ENCODE measurements at regions not wholly inside any gene's neighbourhood (a gene's known extent, or its start where the extent isn't known, plus 50 kb on each side); places are given as distances from the start of the nearest gene placed in this dataset.

- Histone ChIP-seq H3K36me3 (ENCODE audit: control insufficient read depth, insufficient read depth, low read length) (no peaks in the 10 kb centered on the region), H3K4me3 (ENCODE audit: insufficient read depth, low read depth, low read length, poor library complexity, severe bottlenecking) (no peak overlapping the region), H3K27me3 (replicated peaks; ENCODE audit: control insufficient read depth, insufficient read depth, low read length, poor library complexity, severe bottlenecking) (no peaks in the 10 kb centered on the region), H3K9me3 (ENCODE audit: control insufficient read depth, low read length) (no peaks in the 10 kb centered on the region), H3K27ac (ENCODE audit: insufficient read depth, low read length, poor library complexity, severe bottlenecking) (no peak overlapping the region), H3K4me1 (ENCODE audit: control insufficient read depth, insufficient read depth, low read length, poor library complexity, severe bottlenecking) (no peaks in the 10 kb centered on the region)
- DNase-seq = no peak
Measured at GRCh38 chr2:143909577-143910353, 610.2 kb downstream of the ZEB2 start.

- Histone ChIP-seq H3K4me1 (ENCODE audit: control insufficient read depth, insufficient read depth, low read length, poor library complexity, severe bottlenecking) (no peaks in the 10 kb centered on the region), H3K36me3 (ENCODE audit: control insufficient read depth, insufficient read depth, low read length) (no peaks in the 10 kb centered on the region), H3K27me3 (replicated peaks; ENCODE audit: control insufficient read depth, insufficient read depth, low read length, poor library complexity, severe bottlenecking) (no peaks in the 10 kb centered on the region), H3K9me3 (ENCODE audit: control insufficient read depth, low read length) (no peaks in the 10 kb centered on the region), H3K4me3 (ENCODE audit: insufficient read depth, low read depth, low read length, poor library complexity, severe bottlenecking) (no peak overlapping the region), H3K27ac (ENCODE audit: insufficient read depth, low read length, poor library complexity, severe bottlenecking) (no peak overlapping the region)
- no peak for DNase-seq
Measured at GRCh38 chr2:143908843-143909242, 611.1 kb downstream of the ZEB2 start.

- Histone ChIP-seq H3K4me3 (ENCODE audit: insufficient read depth, low read depth, low read length, poor library complexity, severe bottlenecking) (no peak overlapping the region), H3K27me3 (replicated peaks; ENCODE audit: control insufficient read depth, insufficient read depth, low read length, poor library complexity, severe bottlenecking) (no peaks in the 10 kb centered on the region), H3K36me3 (ENCODE audit: control insufficient read depth, insufficient read depth, low read length) (no peaks in the 10 kb centered on the region), H3K4me1 (ENCODE audit: control insufficient read depth, insufficient read depth, low read length, poor library complexity, severe bottlenecking) (no peaks in the 10 kb centered on the region), H3K9me3 (ENCODE audit: control insufficient read depth, low read length) (no peaks in the 10 kb centered on the region), H3K27ac (ENCODE audit: insufficient read depth, low read length, poor library complexity, severe bottlenecking) (no peak overlapping the region)
- no peak for DNase-seq
Measured at GRCh38 chr2:143907801-143908200, 612.1 kb downstream of the ZEB2 start.

- Histone ChIP-seq H3K27ac (ENCODE audit: insufficient read depth, low read length, poor library complexity, severe bottlenecking) (no peak overlapping the region), H3K9me3 (ENCODE audit: control insufficient read depth, low read length) (no peaks in the 10 kb centered on the region), H3K4me1 (ENCODE audit: control insufficient read depth, insufficient read depth, low read length, poor library complexity, severe bottlenecking) (no peaks in the 10 kb centered on the region), H3K4me3 (ENCODE audit: insufficient read depth, low read depth, low read length, poor library complexity, severe bottlenecking) (no peak overlapping the region), H3K36me3 (ENCODE audit: control insufficient read depth, insufficient read depth, low read length) (no peaks in the 10 kb centered on the region), H3K27me3 (replicated peaks; ENCODE audit: control insufficient read depth, insufficient read depth, low read length, poor library complexity, severe bottlenecking) (no peaks in the 10 kb centered on the region)
- DNase-seq = no peak
Measured at GRCh38 chr2:143906850-143907249, 613.1 kb downstream of the ZEB2 start.

- no peak for DNase-seq
- no peak overlapping the region for H3K27ac ChIP-seq (ENCODE audit: insufficient read depth, low read length, poor library complexity, severe bottlenecking)
- no peaks in the 10 kb centered on the region for H3K9me3 ChIP-seq (ENCODE audit: control insufficient read depth, low read length)
- H3K4me3 ChIP-seq (ENCODE audit: insufficient read depth, low read depth, low read length, poor library complexity, severe bottlenecking) = no peak overlapping the region
- no peaks in the 10 kb centered on the region for H3K27me3 ChIP-seq (replicated peaks; ENCODE audit: control insufficient read depth, insufficient read depth, low read length, poor library complexity, severe bottlenecking)
- no peaks in the 10 kb centered on the region for H3K4me1 ChIP-seq (ENCODE audit: control insufficient read depth, insufficient read depth, low read length, poor library complexity, severe bottlenecking)
- H3K36me3 ChIP-seq (ENCODE audit: control insufficient read depth, insufficient read depth, low read length) = no peaks in the 10 kb centered on the region
Measured at GRCh38 chr2:143905587-143905986, 614.3 kb downstream of the ZEB2 start.

- Histone ChIP-seq H3K27me3 (replicated peaks; ENCODE audit: control insufficient read depth, insufficient read depth, low read length, poor library complexity, severe bottlenecking) (no peaks in the 10 kb centered on the region), H3K4me1 (ENCODE audit: control insufficient read depth, insufficient read depth, low read length, poor library complexity, severe bottlenecking) (no peaks in the 10 kb centered on the region), H3K27ac (ENCODE audit: insufficient read depth, low read length, poor library complexity, severe bottlenecking) (no peak overlapping the region), H3K36me3 (ENCODE audit: control insufficient read depth, insufficient read depth, low read length) (no peaks in the 10 kb centered on the region), H3K4me3 (ENCODE audit: insufficient read depth, low read depth, low read length, poor library complexity, severe bottlenecking) (no peak overlapping the region), H3K9me3 (ENCODE audit: control insufficient read depth, low read length) (no peaks in the 10 kb centered on the region)
- no peak for DNase-seq
Measured at GRCh38 chr2:143903172-143903856, 616.6 kb downstream of the ZEB2 start.

- no peaks in the 10 kb centered on the region for H3K9me3 ChIP-seq (ENCODE audit: control insufficient read depth, low read length)
- no peaks in the 10 kb centered on the region for H3K36me3 ChIP-seq (ENCODE audit: control insufficient read depth, insufficient read depth, low read length)
- H3K4me1 ChIP-seq (ENCODE audit: control insufficient read depth, insufficient read depth, low read length, poor library complexity, severe bottlenecking) = no peaks in the 10 kb centered on the region
- DNase-seq = no peak
- no peaks in the 10 kb centered on the region for H3K27me3 ChIP-seq (replicated peaks; ENCODE audit: control insufficient read depth, insufficient read depth, low read length, poor library complexity, severe bottlenecking)
- no peak overlapping the region for H3K4me3 ChIP-seq (ENCODE audit: insufficient read depth, low read depth, low read length, poor library complexity, severe bottlenecking)
- no peak overlapping the region for H3K27ac ChIP-seq (ENCODE audit: insufficient read depth, low read length, poor library complexity, severe bottlenecking)
Measured at GRCh38 chr2:143901185-143901842, 618.6 kb downstream of the ZEB2 start.

- Histone ChIP-seq H3K4me3 (ENCODE audit: insufficient read depth, low read depth, low read length, poor library complexity, severe bottlenecking) (no peak overlapping the region), H3K27me3 (replicated peaks; ENCODE audit: control insufficient read depth, insufficient read depth, low read length, poor library complexity, severe bottlenecking) (no peaks in the 10 kb centered on the region), H3K4me1 (ENCODE audit: control insufficient read depth, insufficient read depth, low read length, poor library complexity, severe bottlenecking) (no peaks in the 10 kb centered on the region), H3K27ac (ENCODE audit: insufficient read depth, low read length, poor library complexity, severe bottlenecking) (no peak overlapping the region), H3K9me3 (ENCODE audit: control insufficient read depth, low read length) (no peaks in the 10 kb centered on the region), H3K36me3 (ENCODE audit: control insufficient read depth, insufficient read depth, low read length) (no peaks in the 10 kb centered on the region)
- DNase-seq = no peak
Measured at GRCh38 chr2:143899987-143900386, 619.9 kb downstream of the ZEB2 start.

GRCh38 chr2:143893371-143893770 lies 626.5 kb downstream of the ZEB2 start:
- no peak for DNase-seq
- Histone ChIP-seq H3K27me3 (replicated peaks; ENCODE audit: control insufficient read depth, insufficient read depth, low read length, poor library complexity, severe bottlenecking) (no peaks in the 10 kb centered on the region), H3K4me1 (ENCODE audit: control insufficient read depth, insufficient read depth, low read length, poor library complexity, severe bottlenecking) (no peaks in the 10 kb centered on the region), H3K4me3 (ENCODE audit: insufficient read depth, low read depth, low read length, poor library complexity, severe bottlenecking) (no peak overlapping the region), H3K27ac (ENCODE audit: insufficient read depth, low read length, poor library complexity, severe bottlenecking) (no peak overlapping the region), H3K9me3 (ENCODE audit: control insufficient read depth, low read length) (no peaks in the 10 kb centered on the region), H3K36me3 (ENCODE audit: control insufficient read depth, insufficient read depth, low read length) (no peaks in the 10 kb centered on the region)

- DNase-seq = no peak
- Histone ChIP-seq H3K4me3 (ENCODE audit: insufficient read depth, low read depth, low read length, poor library complexity, severe bottlenecking) (no peak overlapping the region), H3K36me3 (ENCODE audit: control insufficient read depth, insufficient read depth, low read length) (no peaks in the 10 kb centered on the region), H3K9me3 (ENCODE audit: control insufficient read depth, low read length) (no peaks in the 10 kb centered on the region), H3K4me1 (ENCODE audit: control insufficient read depth, insufficient read depth, low read length, poor library complexity, severe bottlenecking) (no peaks in the 10 kb centered on the region), H3K27ac (ENCODE audit: insufficient read depth, low read length, poor library complexity, severe bottlenecking) (no peak overlapping the region), H3K27me3 (replicated peaks; ENCODE audit: control insufficient read depth, insufficient read depth, low read length, poor library complexity, severe bottlenecking) (no peaks in the 10 kb centered on the region)
Measured at GRCh38 chr2:143891879-143892308, 628.0 kb downstream of the ZEB2 start.
